CD14-positive monocyte (primary cell): ENCODE measurements at regions not wholly inside any gene's neighbourhood (a gene's known extent, or its start where the extent isn't known, plus 50 kb on each side); places are given as distances from the start of the nearest gene placed in this dataset.
A peak's percentile ranks its signal among the peaks of the same experiment; 100 is the strongest.

Experiments
- DNase-seq, 3 donors: peaks; one replicate each; pipeline ENCODE4 v3.0.0-alpha.2; 2011 to 2022
- H2AFZ ChIP-seq: 2 replicates; pipeline ENCODE4 v1.6.0; 2012; ENCODE audit warnings: mild to moderate bottlenecking, low read depth, low read length, inconsistent platforms; ENCODE audit not compliant: insufficient read depth, poor library complexity, severe bottlenecking
- H3K27ac ChIP-seq, 2 donors: 1 replicate in 1 of 2; 2 replicates in 1 of 2; pipeline ENCODE4 v1.5.1; 2012 to 2013; ENCODE audit warnings: low read length in 2 of 2, control low read depth in 1 of 2, inconsistent platforms in 1 of 2, low read depth in 1 of 2, mild to moderate bottlenecking in 1 of 2
- H3K27me3 ChIP-seq, 2 donors: one replicate each; pipeline versions ENCODE4 v1.6.0 to v1.6.1; 2011 to 2013; ENCODE audit warnings: low read length in 2 of 2; ENCODE audit not compliant: control insufficient read depth in 2 of 2, insufficient read depth in 2 of 2
- H3K36me3 ChIP-seq, 2 donors: replicated peaks in 1 of 2; 1 replicate in 1 of 2; 2 replicates in 1 of 2; pipeline versions ENCODE4 v1.5.1 to v1.6.1; 2012 to 2013; ENCODE audit warnings: low read length in 2 of 2, control low read depth in 1 of 2, inconsistent platforms in 1 of 2, mild to moderate bottlenecking in 1 of 2; ENCODE audit not compliant: insufficient read depth in 2 of 2, control insufficient read depth in 1 of 2
- H3K4me1 ChIP-seq, 2 donors: 1 replicate in 1 of 2; 2 replicates in 1 of 2; pipeline versions ENCODE4 v1.5.1 to v1.6.1; 2012 to 2013; ENCODE audit warnings: low read length in 2 of 2, control low read depth in 1 of 2, inconsistent platforms in 1 of 2, mild to moderate bottlenecking in 1 of 2, moderate library complexity in 1 of 2; ENCODE audit not compliant: insufficient read depth in 2 of 2, control insufficient read depth in 1 of 2
- H3K4me2 ChIP-seq: replicated peaks from 2 replicates; pipeline ENCODE3; 2012; ENCODE audit warnings: low read length, moderate library complexity, mild to moderate bottlenecking; ENCODE audit not compliant: poor library complexity, severe bottlenecking; ENCODE audit errors: extremely low read depth
- H3K4me3 ChIP-seq, 3 experiments: fragments of 200-600 bp in 1 of 3; sonication (generic) in 1 of 3; replicated peaks in 1 of 3; 1 replicate in 2 of 3; 2 replicates in 1 of 3; pipeline ENCODE4 v1.5.1; 2011 to 2013; ENCODE audit warnings: low read length in 3 of 3, mild to moderate bottlenecking in 3 of 3, control low read depth in 2 of 3, low read depth in 2 of 3, inconsistent platforms in 1 of 3, moderate library complexity in 1 of 3
- H3K79me2 ChIP-seq: 2 replicates; pipeline ENCODE4 v1.6.0; 2012; ENCODE audit warnings: mild to moderate bottlenecking, control low read depth, inconsistent platforms, low read length, moderate library complexity; ENCODE audit not compliant: insufficient read depth
- H3K9ac ChIP-seq: 2 replicates; pipeline ENCODE4 v1.6.0; 2017; ENCODE audit warnings: low read length, mild to moderate bottlenecking; ENCODE audit not compliant: insufficient read depth, poor library complexity, severe bottlenecking
- H3K9me3 ChIP-seq, 2 donors: replicated peaks in 1 of 2; 1 replicate in 1 of 2; 2 replicates in 1 of 2; pipeline versions ENCODE4 v1.5.1 to v1.6.1; 2012 to 2013; ENCODE audit warnings: low read length in 2 of 2, control low read depth in 1 of 2; ENCODE audit not compliant: control insufficient read depth in 1 of 2, insufficient read depth in 1 of 2
- H4K20me1 ChIP-seq: 2 replicates; pipeline ENCODE4 v1.6.0; 2012; ENCODE audit warnings: mild to moderate bottlenecking, low read length, control low read depth, moderate library complexity; ENCODE audit not compliant: insufficient read depth
- H3K27ac Mint-ChIP-seq, 7 donors: one replicate each; pipeline ENCODE4 v1.8.0; 2020; ENCODE audit warnings: mild to moderate bottlenecking in 7 of 7, mixed read lengths in 7 of 7, moderate library complexity in 6 of 7, inconsistent platforms in 2 of 7
- H3K27me3 Mint-ChIP-seq, 3 donors: one replicate each; pipeline ENCODE4 v1.8.0; 2021 to 2022; ENCODE audit warnings: low read depth in 3 of 3, mild to moderate bottlenecking in 3 of 3, mixed read lengths in 3 of 3, moderate library complexity in 3 of 3, inconsistent platforms in 1 of 3
- H3K36me3 Mint-ChIP-seq, 2 donors: one replicate each; pipeline ENCODE4 v1.8.0; 2020; ENCODE audit warnings: mixed read lengths in 2 of 2, inconsistent platforms in 1 of 2, mild to moderate bottlenecking in 1 of 2
- H3K4me1 Mint-ChIP-seq: one replicate; pipeline ENCODE4 v1.8.0; 2020; ENCODE audit warnings: mild to moderate bottlenecking, mixed read lengths
- H3K4me3 Mint-ChIP-seq, 2 donors: one replicate each; pipeline ENCODE4 v1.8.0; 2020; ENCODE audit warnings: mild to moderate bottlenecking in 2 of 2, mixed read lengths in 2 of 2, moderate library complexity in 1 of 2
- H3K9me3 Mint-ChIP-seq, 7 donors: one replicate each; pipeline ENCODE4 v1.8.0; 2020 to 2022; ENCODE audit warnings: mixed read lengths in 7 of 7, mild to moderate bottlenecking in 6 of 7, moderate library complexity in 6 of 7, inconsistent platforms in 2 of 7
- CTCF ChIP-seq: fragments of 200-600 bp; IDR thresholded peaks from one replicate; pipeline ENCODE4 v1.8.0; 2022; ENCODE audit warnings: antibody characterized with exemption, mild to moderate bottlenecking
- WGBS: methylation state at CpG from one replicate; pipeline ENCODE4 v1.1.5; 2013; ENCODE audit warnings: missing lambda C conversion rate; ENCODE audit not compliant: insufficient coverage; 5-methylcytosine and 5-hydroxymethylcytosine counted together
- intact Hi-C, 2 donors: fragments of 100-400 bp; cut with micrococcal nuclease; formaldehyde crosslinking; loops; one replicate each; pipeline versions ENCODE4 v1.15.0 to v1.15.1; 2023

- peaks cover 6 to 9% (median 9%) of the 10 kb centered on the region in 3 donors for H3K27me3 Mint-ChIP-seq
- Histone ChIP-seq H3K9ac (no peak overlapping the region), H3K36me3 (no peaks in the 10 kb centered on the region), H3K4me2 (no peak overlapping the region), H3K79me2 (no peaks in the 10 kb centered on the region), H3K4me1 (no peaks in the 10 kb centered on the region), H3K27me3 (no peaks in the 10 kb centered on the region), H3K4me3 (no peak overlapping the region), H2AFZ (no peak overlapping the region), H3K27ac (no peak overlapping the region), H3K9me3 (no peaks in the 10 kb centered on the region), H4K20me1 (no peaks in the 10 kb centered on the region)
- peaks cover 0 to 10% (median 3%) of the 10 kb centered on the region in 7 donors for H3K9me3 Mint-ChIP-seq
- no peak overlapping the region for H3K27ac Mint-ChIP-seq
- no peaks in the 10 kb centered on the region for H3K4me1 Mint-ChIP-seq
- H3K4me3 Mint-ChIP-seq: no peak overlapping the region
- no peak for DNase-seq
- WGBS: 100% methylated on average over 1 of the region's 2 CpGs
- TF ChIP-seq CTCF: no peak
- intact Hi-C loops: loop anchor here in 1 of 2 donors (10.0 kb wide), 1 partner anchor 132 kb away; no protein-coding TSS in a partner anchor
- H3K36me3 Mint-ChIP-seq: no peaks in the 10 kb centered on the region
These were observed 281.6 kb upstream of the ZMIZ1 start for GRCh38 chr10:78787125-78787524.

GRCh38 chr10:78794736-78795455, 273.9 kb upstream of the ZMIZ1 start:
- Histone ChIP-seq H3K4me2 (no peak overlapping the region), H3K9me3 (peaks cover 0 to 8% of the 10 kb centered on the region in 2 donors), H3K27ac (no peak overlapping the region), H3K36me3 (no peaks in the 10 kb centered on the region), H4K20me1 (no peaks in the 10 kb centered on the region), H3K9ac (no peak overlapping the region), H3K4me3 (no peak overlapping the region), H3K79me2 (no peaks in the 10 kb centered on the region), H3K27me3 (no peaks in the 10 kb centered on the region), H2AFZ (no peak overlapping the region), H3K4me1 (no peaks in the 10 kb centered on the region)
- intact Hi-C loops: no loop called here
- no peak for TF ChIP-seq CTCF
- no peak for DNase-seq
- Mint-ChIP-seq H3K27ac (peak overlapping the region in 1 of 7 donors; percentile 32), H3K36me3 (no peaks in the 10 kb centered on the region), H3K9me3 (peaks cover 0 to 12% (median 7%) of the 10 kb centered on the region in 7 donors), H3K27me3 (peaks cover 2 to 6% (median 4%) of the 10 kb centered on the region in 3 donors), H3K4me1 (no peaks in the 10 kb centered on the region), H3K4me3 (no peak overlapping the region)
- WGBS: 97% methylated on average over 5 of the region's 7 CpGs
